DND-41 (cell line): ENCODE measurements at regions not wholly inside any gene's neighbourhood (a gene's known extent, or its start where the extent isn't known, plus 50 kb on each side); places are given as distances from the start of the nearest gene placed in this dataset.

Experiments
- ATAC-seq: fragments of 200-7000 bp; cut with Tn5 transposase; 3 replicates; pipeline ENCODE4 v1.9.1; 2021; ENCODE audit warnings: low read depth; ENCODE audit not compliant: insufficient read depth
- DNase-seq: peaks from one replicate; pipeline ENCODE4 v3.0.0-alpha.2; 2020
- H2AFZ ChIP-seq: 2 replicates; pipeline ENCODE4 v1.6.0; 2012; ENCODE audit warnings: low read depth, low read length
- H3K27ac ChIP-seq: 2 replicates; pipeline ENCODE4 v1.5.1; 2012; ENCODE audit warnings: low read length, inconsistent platforms
- H3K27me3 ChIP-seq: fragments of 200-600 bp; sonication (generic); 2 replicates; pipeline ENCODE4 v1.6.0; 2012; ENCODE audit warnings: low read length, mild to moderate bottlenecking, inconsistent platforms; ENCODE audit not compliant: insufficient read depth, poor library complexity
- H3K36me3 ChIP-seq: 2 replicates; pipeline ENCODE4 v1.5.1; 2012; ENCODE audit warnings: low read length, inconsistent platforms; ENCODE audit not compliant: insufficient read depth
- H3K4me1 ChIP-seq: 2 replicates; pipeline ENCODE4 v1.5.1; 2012; ENCODE audit warnings: mild to moderate bottlenecking, low read length; ENCODE audit not compliant: insufficient read depth
- H3K4me2 ChIP-seq: 2 replicates; pipeline ENCODE4 v1.6.0; 2012; ENCODE audit warnings: mild to moderate bottlenecking, moderate library complexity, low read length, inconsistent platforms; ENCODE audit not compliant: insufficient read depth
- H3K4me3 ChIP-seq, 2 experiments: fragments of 200-600 bp in 1 of 2; shearing (Covaris generic) in 1 of 2; 2 replicates each; pipeline ENCODE4 v1.5.1; 2012 to 2016; ENCODE audit warnings: inconsistent platforms in 2 of 2, low read length in 2 of 2, mild to moderate bottlenecking in 2 of 2, low read depth in 1 of 2, moderate library complexity in 1 of 2
- H3K79me2 ChIP-seq: 2 replicates; pipeline ENCODE4 v1.6.0; 2012; ENCODE audit warnings: low read length, inconsistent platforms; ENCODE audit not compliant: insufficient read depth
- H3K9ac ChIP-seq: 2 replicates; pipeline ENCODE4 v1.6.0; 2012; ENCODE audit warnings: low read depth, mild to moderate bottlenecking, inconsistent platforms, low read length, moderate library complexity
- H3K9me3 ChIP-seq: 2 replicates; pipeline ENCODE4 v1.5.1; 2012; ENCODE audit warnings: low read length, moderate library complexity, mild to moderate bottlenecking, inconsistent platforms; ENCODE audit not compliant: insufficient read depth, severe bottlenecking
- H4K20me1 ChIP-seq: 2 replicates; pipeline ENCODE4 v1.6.0; 2012; ENCODE audit warnings: low read length; ENCODE audit not compliant: insufficient read depth
- CTCF ChIP-seq: IDR thresholded peaks from 2 replicates; pipeline ENCODE4 v1.5.1; 2012; ENCODE audit warnings: borderline replicate concordance, low read length, moderate library complexity, mild to moderate bottlenecking; ENCODE audit not compliant: poor library complexity, severe bottlenecking; ENCODE audit errors: extremely low read depth
- EZH2 ChIP-seq: IDR thresholded peaks from 3 replicates; pipeline ENCODE4 v1.6.1; 2012; ENCODE audit warnings: borderline replicate concordance, low read depth, mild to moderate bottlenecking, moderate library complexity, low read length, inconsistent platforms; ENCODE audit not compliant: severe bottlenecking

- H3K4me1 ChIP-seq = no peaks in the 10 kb centered on the region
- no peaks in the 10 kb centered on the region for H3K36me3 ChIP-seq
- no peak overlapping the region for H3K4me2 ChIP-seq
- no peaks in the 10 kb centered on the region for H4K20me1 ChIP-seq
- H3K4me3 ChIP-seq = no peak overlapping the region
- no peaks in the 10 kb centered on the region for H3K27me3 ChIP-seq
- H3K27ac ChIP-seq = no peak overlapping the region
- no peak overlapping the region for H2AFZ ChIP-seq
- DNase-seq (no peak), ATAC-seq (no peak)
- no peaks in the 10 kb centered on the region for H3K9me3 ChIP-seq
- no peak overlapping the region for H3K9ac ChIP-seq
- TF ChIP-seq CTCF = no peak
- no peak for TF ChIP-seq EZH2
- H3K79me2 ChIP-seq = no peaks in the 10 kb centered on the region
Measured at GRCh38 chr13:78087966-78088678, 169.5 kb upstream of the EDNRB start.

- Histone ChIP-seq H3K79me2 (no peaks in the 10 kb centered on the region), H4K20me1 (no peaks in the 10 kb centered on the region), H3K27ac (no peak overlapping the region), H3K36me3 (no peaks in the 10 kb centered on the region), H3K27me3 (no peaks in the 10 kb centered on the region), H3K9ac (no peak overlapping the region), H3K9me3 (no peaks in the 10 kb centered on the region), H2AFZ (no peak overlapping the region), H3K4me3 (no peak overlapping the region), H3K4me2 (no peak overlapping the region), H3K4me1 (no peaks in the 10 kb centered on the region)
- no peak for ATAC-seq
- TF ChIP-seq CTCF = no peak
- no peak for TF ChIP-seq EZH2
- DNase-seq = no peak
Measured at GRCh38 chr13:78085434-78086225, 167.0 kb upstream of the EDNRB start.

- H3K4me1 ChIP-seq = no peaks in the 10 kb centered on the region
- H3K4me2 ChIP-seq = no peak overlapping the region
- no peaks in the 10 kb centered on the region for H3K27me3 ChIP-seq
- H3K9ac ChIP-seq = no peak overlapping the region
- H3K4me3 ChIP-seq = no peak overlapping the region
- H4K20me1 ChIP-seq = no peaks in the 10 kb centered on the region
- DNase-seq (no peak), ATAC-seq (no peak)
- H3K27ac ChIP-seq = no peak overlapping the region
- no peak overlapping the region for H2AFZ ChIP-seq
- TF ChIP-seq EZH2 = no peak
- TF ChIP-seq CTCF = no peak
- no peaks in the 10 kb centered on the region for H3K79me2 ChIP-seq
- no peaks in the 10 kb centered on the region for H3K36me3 ChIP-seq
- no peaks in the 10 kb centered on the region for H3K9me3 ChIP-seq
Measured at GRCh38 chr13:78084401-78084800, 165.8 kb upstream of the EDNRB start.
